22Rv1 (cell line): ENCODE measurements at regions not wholly inside any gene's neighbourhood (a gene's known extent, or its start where the extent isn't known, plus 50 kb on each side); places are given as distances from the start of the nearest gene placed in this dataset.

Experiments
- H3K27ac ChIP-seq: fragments of 450-650 bp; 2 replicates; pipeline ENCODE4 v1.5.1; 2017
- ZFX ChIP-seq: fragments of 450-650 bp; IDR thresholded peaks from 2 replicates; pipeline ENCODE4 v1.6.1; 2017; ENCODE audit warnings: antibody characterized with exemption, borderline replicate concordance
- TF ChIP-seq, protein P1 (sequence below): fragments of 450-650 bp; IDR thresholded peaks from 2 replicates; pipeline ENCODE4 v1.5.1; 2017; ENCODE audit warnings: mild to moderate bottlenecking

- no peak overlapping the region for H3K27ac ChIP-seq
- TF ChIP-seq, protein P1, sequence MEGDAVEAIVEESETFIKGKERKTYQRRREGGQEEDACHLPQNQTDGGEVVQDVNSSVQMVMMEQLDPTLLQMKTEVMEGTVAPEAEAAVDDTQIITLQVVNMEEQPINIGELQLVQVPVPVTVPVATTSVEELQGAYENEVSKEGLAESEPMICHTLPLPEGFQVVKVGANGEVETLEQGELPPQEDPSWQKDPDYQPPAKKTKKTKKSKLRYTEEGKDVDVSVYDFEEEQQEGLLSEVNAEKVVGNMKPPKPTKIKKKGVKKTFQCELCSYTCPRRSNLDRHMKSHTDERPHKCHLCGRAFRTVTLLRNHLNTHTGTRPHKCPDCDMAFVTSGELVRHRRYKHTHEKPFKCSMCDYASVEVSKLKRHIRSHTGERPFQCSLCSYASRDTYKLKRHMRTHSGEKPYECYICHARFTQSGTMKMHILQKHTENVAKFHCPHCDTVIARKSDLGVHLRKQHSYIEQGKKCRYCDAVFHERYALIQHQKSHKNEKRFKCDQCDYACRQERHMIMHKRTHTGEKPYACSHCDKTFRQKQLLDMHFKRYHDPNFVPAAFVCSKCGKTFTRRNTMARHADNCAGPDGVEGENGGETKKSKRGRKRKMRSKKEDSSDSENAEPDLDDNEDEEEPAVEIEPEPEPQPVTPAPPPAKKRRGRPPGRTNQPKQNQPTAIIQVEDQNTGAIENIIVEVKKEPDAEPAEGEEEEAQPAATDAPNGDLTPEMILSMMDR = no peak
- no peak for TF ChIP-seq ZFX
Observed at GRCh38 chr7:92963566-92963965, 127.2 kb upstream of the CDK6 start.

- no peak overlapping the region for H3K27ac ChIP-seq
- TF ChIP-seq, protein P1 = no peak
- TF ChIP-seq ZFX = no peak
Observed at GRCh38 chr7:92961961-92962360, 125.6 kb upstream of the CDK6 start.

DNA sequence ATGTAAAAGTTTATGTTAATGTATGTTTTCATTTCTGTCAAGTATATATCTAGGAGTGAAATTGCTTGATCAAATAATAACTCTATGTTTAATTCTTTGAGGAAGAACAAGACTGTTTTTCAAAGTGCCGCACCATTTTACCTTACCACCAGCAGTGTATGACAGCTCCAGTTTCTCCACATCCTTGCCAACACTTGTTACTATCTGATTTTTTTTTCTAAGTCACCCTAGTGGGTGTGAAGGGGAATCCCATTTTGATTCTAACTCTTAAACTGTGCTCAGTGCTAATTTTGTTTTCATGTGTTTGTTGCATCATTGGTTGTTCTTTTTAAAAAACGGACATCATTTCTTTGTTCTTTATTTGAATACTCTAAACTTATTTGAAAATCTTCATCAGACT, 120.2 kb upstream of the CDK6 start:
- TF ChIP-seq, protein P1 = no peak
- no peak for TF ChIP-seq ZFX

DNA sequence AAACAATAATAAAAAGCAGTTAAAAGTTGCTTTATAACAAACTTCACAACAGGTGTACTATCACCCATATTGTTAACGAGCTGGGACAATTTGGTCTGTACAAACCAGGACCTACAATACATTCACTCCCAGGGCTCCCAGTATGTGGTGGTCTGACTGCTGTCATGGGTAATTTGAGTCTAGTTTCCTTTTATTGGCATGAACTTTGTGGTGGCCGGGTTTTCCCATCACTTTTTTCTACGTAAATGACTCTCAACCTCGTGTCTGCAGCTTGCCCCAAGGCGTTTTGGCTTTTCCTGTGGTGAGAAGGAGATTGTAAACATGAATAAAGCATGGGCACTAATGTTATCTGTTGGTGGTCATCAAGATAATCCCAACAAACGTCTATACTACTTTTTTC, 118.7 kb upstream of the CDK6 start:
- TF ChIP-seq ZFX = no peak
- TF ChIP-seq, protein P1 = no peak
- no peak overlapping the region for H3K27ac ChIP-seq

More for the DNA sequence above, 120.2 kb upstream of the CDK6 start:
- H3K27ac ChIP-seq = no peak overlapping the region

DNA sequence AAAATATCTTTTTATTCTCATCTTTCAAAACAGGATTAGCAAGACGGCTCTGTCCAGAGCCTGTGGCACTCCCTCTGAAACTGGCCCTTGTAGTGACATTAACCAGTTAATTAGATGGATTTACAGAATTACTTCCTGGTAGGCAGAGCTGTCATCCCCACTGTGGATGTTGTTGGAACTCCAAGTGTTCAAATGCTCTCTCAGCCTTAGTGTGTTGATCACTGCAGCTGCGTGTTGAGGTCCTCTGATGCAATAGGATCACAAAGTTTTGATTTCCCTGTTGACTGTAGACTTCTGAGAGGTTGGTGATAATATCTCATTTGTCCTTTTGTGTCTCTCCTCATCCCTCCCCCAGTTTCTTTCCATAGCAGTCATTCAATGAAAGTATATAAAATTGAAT, 117.3 kb upstream of the CDK6 start:
- TF ChIP-seq, protein P1 = no peak
- TF ChIP-seq ZFX = no peak
- H3K27ac ChIP-seq = no peak overlapping the region

- no peak overlapping the region for H3K27ac ChIP-seq
- TF ChIP-seq ZFX = no peak
- TF ChIP-seq, protein P1 = no peak
Observed at GRCh38 chr7:92949748-92950147, 113.4 kb upstream of the CDK6 start.

- no peak overlapping the region for H3K27ac ChIP-seq
- TF ChIP-seq, protein P1 = no peak
- no peak for TF ChIP-seq ZFX
Observed at GRCh38 chr7:92945840-92946239, 109.5 kb upstream of the CDK6 start.
